ENCODE measurements at regions not wholly inside any gene's neighbourhood (a gene's known extent, or its start where the extent isn't known, plus 50 kb on each side); places are given as distances from the start of the nearest gene placed in this dataset.
"Not testable (repeated sequence)": the region's sequence is repeated elsewhere in the genome, so short reads cannot be mapped to it uniquely, and the experiment has no call there.

GRCh38 chr1:193884848-193885558 lies 698.6 kb upstream of the B3GALT2 start:
- DNase-seq (ENCODE audit: low spot score) (no peak), ATAC-seq (ENCODE audit: low read depth) (no peak)
- Histone ChIP-seq H3K4me1 (ENCODE audit: insufficient read depth, poor library complexity, severe bottlenecking) (no peaks in the 10 kb centered on the region), H3K4me3 (ENCODE audit: severe bottlenecking) (no peak overlapping the region), H3K27ac (ENCODE audit: poor library complexity, severe bottlenecking) (no peak overlapping the region), H3K9me3 (ENCODE audit: severe bottlenecking) (no peaks in the 10 kb centered on the region), H3K36me3 (ENCODE audit: low read depth) (no peaks in the 10 kb centered on the region), H3K27me3 (ENCODE audit: insufficient read depth, poor library complexity, severe bottlenecking) (no peaks in the 10 kb centered on the region)
- TF ChIP-seq, protein P1, sequence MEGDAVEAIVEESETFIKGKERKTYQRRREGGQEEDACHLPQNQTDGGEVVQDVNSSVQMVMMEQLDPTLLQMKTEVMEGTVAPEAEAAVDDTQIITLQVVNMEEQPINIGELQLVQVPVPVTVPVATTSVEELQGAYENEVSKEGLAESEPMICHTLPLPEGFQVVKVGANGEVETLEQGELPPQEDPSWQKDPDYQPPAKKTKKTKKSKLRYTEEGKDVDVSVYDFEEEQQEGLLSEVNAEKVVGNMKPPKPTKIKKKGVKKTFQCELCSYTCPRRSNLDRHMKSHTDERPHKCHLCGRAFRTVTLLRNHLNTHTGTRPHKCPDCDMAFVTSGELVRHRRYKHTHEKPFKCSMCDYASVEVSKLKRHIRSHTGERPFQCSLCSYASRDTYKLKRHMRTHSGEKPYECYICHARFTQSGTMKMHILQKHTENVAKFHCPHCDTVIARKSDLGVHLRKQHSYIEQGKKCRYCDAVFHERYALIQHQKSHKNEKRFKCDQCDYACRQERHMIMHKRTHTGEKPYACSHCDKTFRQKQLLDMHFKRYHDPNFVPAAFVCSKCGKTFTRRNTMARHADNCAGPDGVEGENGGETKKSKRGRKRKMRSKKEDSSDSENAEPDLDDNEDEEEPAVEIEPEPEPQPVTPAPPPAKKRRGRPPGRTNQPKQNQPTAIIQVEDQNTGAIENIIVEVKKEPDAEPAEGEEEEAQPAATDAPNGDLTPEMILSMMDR (IDR thresholded peaks at IDR 0.05; ENCODE audit: poor library complexity, severe bottlenecking), result no peak

- not testable (repeated sequence) for H3K27ac ChIP-seq (ENCODE audit: poor library complexity, severe bottlenecking); DNase-seq (ENCODE audit: low spot score); H3K27me3 ChIP-seq (ENCODE audit: insufficient read depth, poor library complexity, severe bottlenecking); H3K9me3 ChIP-seq (ENCODE audit: severe bottlenecking); H3K36me3 ChIP-seq (ENCODE audit: low read depth); H3K4me1 ChIP-seq (ENCODE audit: insufficient read depth, poor library complexity, severe bottlenecking); ATAC-seq (ENCODE audit: low read depth); H3K4me3 ChIP-seq (ENCODE audit: severe bottlenecking)
Measured at GRCh38 chr1:193877920-193878319, 691.5 kb upstream of the B3GALT2 start.

- Histone ChIP-seq H3K9me3 (ENCODE audit: severe bottlenecking) (no peaks in the 10 kb centered on the region), H3K27ac (ENCODE audit: poor library complexity, severe bottlenecking) (no peak overlapping the region), H3K4me3 (ENCODE audit: severe bottlenecking) (no peak overlapping the region), H3K36me3 (ENCODE audit: low read depth) (no peaks in the 10 kb centered on the region), H3K4me1 (ENCODE audit: insufficient read depth, poor library complexity, severe bottlenecking) (no peaks in the 10 kb centered on the region), H3K27me3 (ENCODE audit: insufficient read depth, poor library complexity, severe bottlenecking) (no peaks in the 10 kb centered on the region)
- no peak for DNase-seq (ENCODE audit: low spot score)
- TF ChIP-seq, protein P1 (IDR thresholded peaks at IDR 0.05; ENCODE audit: poor library complexity, severe bottlenecking), result no peak
- ATAC-seq (ENCODE audit: low read depth), result no peak
Measured at GRCh38 chr1:193868425-193868824, 682.0 kb upstream of the B3GALT2 start.

- Histone ChIP-seq H3K9me3 (ENCODE audit: severe bottlenecking) (no peaks in the 10 kb centered on the region), H3K4me3 (ENCODE audit: severe bottlenecking) (no peak overlapping the region), H3K36me3 (ENCODE audit: low read depth) (no peaks in the 10 kb centered on the region), H3K27me3 (ENCODE audit: insufficient read depth, poor library complexity, severe bottlenecking) (no peaks in the 10 kb centered on the region), H3K4me1 (ENCODE audit: insufficient read depth, poor library complexity, severe bottlenecking) (no peaks in the 10 kb centered on the region), H3K27ac (ENCODE audit: poor library complexity, severe bottlenecking) (no peak overlapping the region)
- TF ChIP-seq, protein P1 (IDR thresholded peaks at IDR 0.05; ENCODE audit: poor library complexity, severe bottlenecking), result no peak
- ATAC-seq (ENCODE audit: low read depth), result no peak
- no peak for DNase-seq (ENCODE audit: low spot score)
Measured at GRCh38 chr1:193856261-193856660, 669.8 kb upstream of the B3GALT2 start.

DNA sequence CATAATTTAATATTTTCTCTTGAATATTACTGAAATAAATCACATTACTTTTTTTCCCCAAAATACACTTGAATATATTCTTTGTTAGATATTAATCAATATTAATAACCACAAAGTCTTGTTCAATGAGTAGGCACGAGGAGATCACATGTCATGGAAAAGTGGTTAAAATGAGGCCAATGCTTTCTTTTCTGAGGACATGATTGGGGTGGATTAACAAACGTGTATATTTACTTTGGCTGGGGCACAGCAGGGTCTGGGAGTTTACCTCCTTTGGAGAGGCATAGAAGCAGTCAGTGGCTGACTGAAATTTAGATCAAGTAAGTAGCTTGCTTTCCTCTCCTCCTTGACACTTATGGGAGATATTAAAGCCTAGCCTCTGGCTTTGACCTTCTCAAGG lies 664.3 kb upstream of the B3GALT2 start:
- Histone ChIP-seq H3K36me3 (ENCODE audit: low read depth) (no peaks in the 10 kb centered on the region), H3K4me3 (ENCODE audit: severe bottlenecking) (no peak overlapping the region), H3K27ac (ENCODE audit: poor library complexity, severe bottlenecking) (no peak overlapping the region), H3K27me3 (ENCODE audit: insufficient read depth, poor library complexity, severe bottlenecking) (no peaks in the 10 kb centered on the region), H3K4me1 (ENCODE audit: insufficient read depth, poor library complexity, severe bottlenecking) (peaks cover 8% of the 10 kb centered on the region), H3K9me3 (ENCODE audit: severe bottlenecking) (no peaks in the 10 kb centered on the region)
- no peak for ATAC-seq (ENCODE audit: low read depth)
- TF ChIP-seq, protein P1 (IDR thresholded peaks at IDR 0.05; ENCODE audit: poor library complexity, severe bottlenecking), result no peak
- no peak for DNase-seq (ENCODE audit: low spot score)

Measured in RWPE2 (cell line).